Esophagus squamous epithelium (tissue), 5 donors: ENCODE measurements at regions not wholly inside any gene's neighbourhood (a gene's known extent, or its start where the extent isn't known, plus 50 kb on each side); places are given as distances from the start of the nearest gene placed in this dataset.
"Not testable (repeated sequence)": the region's sequence is repeated elsewhere in the genome, so short reads cannot be mapped to it uniquely, and the experiment has no call there.

Source experiments
- DNase-seq: peaks from one replicate; lab custom pipeline; 2025; lab: John Stamatoyannopoulos, UW
- H3K27ac ChIP-seq, 4 donors: fragments of 200-600 bp; sonication (generic); one replicate each; pipeline ENCODE4 v1.5.1; 2016 to 2019; ENCODE audit warnings: mild to moderate bottlenecking in 1 of 4
- H3K27me3 ChIP-seq, 4 donors: fragments of 200-600 bp; sonication (generic); 1 replicate in 3 of 4; 2 replicates in 1 of 4; pipeline versions ENCODE4 v1.5.1 to v1.6.0; 2017 to 2021; ENCODE audit warnings: antibody characterized with exemption in 1 of 4
- H3K36me3 ChIP-seq, 3 donors: fragments of 200-600 bp; sonication (generic); one replicate each; pipeline ENCODE4 v1.5.1; 2016 to 2019
- H3K4me1 ChIP-seq, 3 donors: fragments of 200-600 bp; sonication (generic); one replicate each; pipeline ENCODE4 v1.5.1; 2017 to 2019
- H3K4me3 ChIP-seq, 4 donors: fragments of 200-600 bp; sonication (generic); 1 replicate in 3 of 4; 2 replicates in 1 of 4; pipeline ENCODE4 v1.5.1; 2016 to 2019; ENCODE audit warnings: mild to moderate bottlenecking in 2 of 4, moderate library complexity in 1 of 4
- H3K9me3 ChIP-seq, 3 donors: fragments of 200-600 bp; sonication (generic); one replicate each; pipeline ENCODE4 v1.5.1; 2016 to 2019
- POLR2A ChIP-seq, 4 donors: fragments of 450-650 bp; IDR thresholded peaks; one replicate each; pipeline ENCODE4 v1.6.1; 2017; ENCODE audit warnings: antibody characterized with exemption in 4 of 4, mild to moderate bottlenecking in 4 of 4, moderate library complexity in 3 of 4
- WGBS, 2 donors: methylation state at CpG; one replicate each; pipeline ENCODE4 v1.1.5; 2018; 5-methylcytosine and 5-hydroxymethylcytosine counted together
- intact Hi-C: fragments of 100-400 bp; cut with DNase I; formaldehyde crosslinking; loops from one replicate; pipeline ENCODE4 v1.15.0; 2022
- TF ChIP-seq, protein P1 (sequence below), 6 experiments: fragments of 450-650 bp in 4 of 6; fragments of 200-600 bp in 2 of 6; sonication (generic) in 2 of 6; IDR thresholded peaks; one replicate each; pipeline ENCODE4 v1.5.1; 2016 to 2019; ENCODE audit warnings: antibody characterized with exemption in 6 of 6, mild to moderate bottlenecking in 4 of 6, moderate library complexity in 4 of 6
- donor health status: DM: yes; HTN: yes; CAD: no.

DNA sequence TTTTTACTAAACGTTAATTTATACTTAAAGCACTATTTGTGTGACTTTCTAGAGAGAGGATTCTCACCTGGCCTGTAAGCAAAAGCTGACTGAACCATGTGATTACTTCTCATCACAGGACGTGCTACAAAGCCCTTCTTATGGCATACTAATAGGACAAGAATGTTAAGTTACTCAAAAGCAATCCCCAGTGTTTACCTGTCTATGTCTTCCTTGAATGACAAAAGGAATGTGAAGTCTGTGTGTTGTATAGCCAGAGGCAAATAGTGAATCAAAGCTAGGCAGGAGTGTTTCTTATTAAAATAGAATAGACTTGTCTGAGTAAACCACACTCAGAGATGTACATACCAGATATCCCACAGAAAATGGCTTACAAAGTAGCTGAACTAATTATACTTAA, 1465.5 kb downstream of the SUCLG1 start:
- Histone ChIP-seq H3K27me3 (no peaks in the 10 kb centered on the region), H3K9me3 (no peaks in the 10 kb centered on the region), H3K4me3 (no peak overlapping the region), H3K4me1 (no peaks in the 10 kb centered on the region), H3K27ac (no peak overlapping the region), H3K36me3 (no peaks in the 10 kb centered on the region)
- no peak for TF ChIP-seq POLR2A (IDR thresholded peaks at IDR 0.05)
- TF ChIP-seq, protein P1, sequence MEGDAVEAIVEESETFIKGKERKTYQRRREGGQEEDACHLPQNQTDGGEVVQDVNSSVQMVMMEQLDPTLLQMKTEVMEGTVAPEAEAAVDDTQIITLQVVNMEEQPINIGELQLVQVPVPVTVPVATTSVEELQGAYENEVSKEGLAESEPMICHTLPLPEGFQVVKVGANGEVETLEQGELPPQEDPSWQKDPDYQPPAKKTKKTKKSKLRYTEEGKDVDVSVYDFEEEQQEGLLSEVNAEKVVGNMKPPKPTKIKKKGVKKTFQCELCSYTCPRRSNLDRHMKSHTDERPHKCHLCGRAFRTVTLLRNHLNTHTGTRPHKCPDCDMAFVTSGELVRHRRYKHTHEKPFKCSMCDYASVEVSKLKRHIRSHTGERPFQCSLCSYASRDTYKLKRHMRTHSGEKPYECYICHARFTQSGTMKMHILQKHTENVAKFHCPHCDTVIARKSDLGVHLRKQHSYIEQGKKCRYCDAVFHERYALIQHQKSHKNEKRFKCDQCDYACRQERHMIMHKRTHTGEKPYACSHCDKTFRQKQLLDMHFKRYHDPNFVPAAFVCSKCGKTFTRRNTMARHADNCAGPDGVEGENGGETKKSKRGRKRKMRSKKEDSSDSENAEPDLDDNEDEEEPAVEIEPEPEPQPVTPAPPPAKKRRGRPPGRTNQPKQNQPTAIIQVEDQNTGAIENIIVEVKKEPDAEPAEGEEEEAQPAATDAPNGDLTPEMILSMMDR (IDR thresholded peaks at IDR 0.05): no peak
- 33 to 38% methylated on average over 2 of the region's 2 CpGs for WGBS, 2 donors
- no peak for DNase-seq
- intact Hi-C loops: no loop called here

DNA sequence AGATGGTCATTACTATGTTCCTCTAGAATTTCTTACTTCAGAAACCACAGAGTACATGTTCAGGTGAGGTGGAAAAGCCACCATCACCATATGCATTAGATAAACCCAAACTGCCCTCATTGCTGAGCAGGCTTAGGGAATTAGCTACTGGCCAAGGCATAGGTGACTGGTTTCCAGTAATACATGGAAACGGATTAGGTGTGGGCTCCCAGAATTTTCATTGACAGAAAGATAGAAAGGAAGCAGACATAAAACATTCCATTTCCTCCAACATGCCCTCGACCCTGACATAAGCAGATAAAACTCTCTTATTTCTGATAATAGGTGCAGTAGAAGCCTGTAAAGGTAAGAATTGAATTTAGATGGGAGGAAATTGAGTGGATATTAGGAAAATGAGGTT, 1466.1 kb downstream of the SUCLG1 start:
- H3K4me3 ChIP-seq: no peak overlapping the region
- H3K4me1 ChIP-seq: no peaks in the 10 kb centered on the region
- TF ChIP-seq, protein P1 (IDR thresholded peaks at IDR 0.05): no peak
- TF ChIP-seq POLR2A (IDR thresholded peaks at IDR 0.05): no peak
- no peak for DNase-seq
- no peaks in the 10 kb centered on the region for H3K9me3 ChIP-seq
- H3K27me3 ChIP-seq: no peaks in the 10 kb centered on the region
- no peak overlapping the region for H3K27ac ChIP-seq
- intact Hi-C loops: no loop called here
- WGBS, 2 donors: 46 to 63% methylated on average over 2 of the region's 2 CpGs
- no peaks in the 10 kb centered on the region for H3K36me3 ChIP-seq

DNA sequence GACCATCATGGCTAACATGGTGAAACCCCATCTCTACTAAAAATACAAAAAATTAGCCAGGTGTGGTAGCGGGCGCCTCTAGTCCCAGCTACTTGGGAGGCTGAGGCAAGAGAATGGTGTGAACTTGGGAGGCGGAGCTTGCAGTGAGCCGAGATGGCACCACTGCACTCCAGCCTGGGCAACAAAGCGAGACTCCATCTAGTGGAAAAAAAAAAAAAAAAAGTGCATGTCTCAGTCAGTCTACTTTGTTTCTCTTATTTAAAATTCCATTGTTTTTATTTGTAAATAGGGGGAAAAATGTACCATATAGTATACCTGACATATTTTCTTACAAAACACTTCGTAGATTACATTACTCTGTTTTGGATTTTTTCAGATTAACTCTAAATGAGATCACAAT, 1471.4 kb downstream of the SUCLG1 start:
- H3K4me3 ChIP-seq, H3K27me3 ChIP-seq, DNase-seq, H3K4me1 ChIP-seq, H3K36me3 ChIP-seq, H3K9me3 ChIP-seq, H3K27ac ChIP-seq, intact Hi-C loops: not testable (repeated sequence)
- whole genome bisulfite sequencing, 2 donors: 85 to 89% methylated on average over 6 of the region's 6 CpGs

DNA sequence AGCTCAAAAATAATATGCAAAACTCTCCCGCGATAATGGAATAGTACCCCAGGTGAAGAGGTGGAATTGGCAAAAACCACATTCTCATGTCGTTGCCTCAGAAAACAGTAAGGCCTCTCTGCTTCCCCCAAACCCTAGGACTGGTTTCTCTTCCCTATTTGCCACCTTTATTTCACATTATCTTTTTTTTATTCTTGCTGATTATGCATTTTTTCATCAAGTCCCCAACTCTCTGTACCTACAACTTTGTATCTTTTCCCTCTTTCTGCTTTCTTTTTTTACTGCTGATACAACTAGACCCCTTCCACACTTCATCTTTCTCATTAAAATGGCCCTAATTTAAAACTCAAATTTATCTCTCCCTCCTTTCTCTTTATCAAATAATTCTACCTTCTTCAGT, 1472.2 kb downstream of the SUCLG1 start:
- no peak overlapping the region for H3K27ac ChIP-seq
- no peaks in the 10 kb centered on the region for H3K27me3 ChIP-seq
- TF ChIP-seq POLR2A (IDR thresholded peaks at IDR 0.05): no peak
- TF ChIP-seq, protein P1 (IDR thresholded peaks at IDR 0.05): no peak
- H3K4me3 ChIP-seq: no peak overlapping the region
- DNase-seq: no peak
- no peaks in the 10 kb centered on the region for H3K4me1 ChIP-seq
- intact Hi-C loops: no loop called here
- WGBS, 2 donors: 83 to 88% methylated on average over 3 of the region's 3 CpGs
- H3K9me3 ChIP-seq: peaks cover 0 to 7% (median 0%) of the 10 kb centered on the region in 3 donors
- H3K36me3 ChIP-seq: no peaks in the 10 kb centered on the region

DNA sequence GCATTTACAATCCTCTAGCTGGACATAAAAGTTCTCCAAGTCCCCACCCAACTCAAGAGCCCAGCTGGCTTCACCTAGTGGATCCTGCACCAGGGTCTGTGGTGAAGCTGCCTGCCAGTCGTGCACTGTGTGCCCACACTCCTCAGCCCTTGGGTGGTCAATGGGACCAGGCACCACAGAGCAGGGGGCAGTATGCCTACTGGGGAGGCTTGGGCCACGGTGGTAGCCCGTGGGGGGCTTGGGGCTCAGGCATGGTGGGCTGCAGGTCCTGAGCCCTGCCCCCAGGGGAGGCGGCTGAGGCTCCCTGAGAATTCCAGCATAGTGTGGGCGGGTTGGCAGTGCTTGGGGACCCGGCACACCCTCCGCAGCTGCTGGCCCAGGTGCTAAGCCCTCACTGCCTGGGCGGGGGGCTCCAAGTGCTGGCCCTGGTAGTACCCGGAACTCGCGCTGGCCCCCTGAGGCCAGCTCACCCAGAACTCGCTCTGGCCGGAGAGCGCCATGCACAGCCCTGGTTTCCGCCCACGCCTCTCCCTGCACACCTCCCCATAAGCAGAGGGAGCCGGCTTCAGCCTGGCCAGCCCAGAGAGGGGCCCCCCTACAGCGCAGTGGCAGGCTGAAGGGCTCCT, 1473.4 kb downstream of the SUCLG1 start:
- DNase-seq: no peak
- H3K4me1 ChIP-seq: no peaks in the 10 kb centered on the region
- H3K4me3 ChIP-seq: no peak overlapping the region
- 80% methylated on average over 1 of the region's 18 CpGs; no CpG with 5 or more reads in 1 of the 2 donors for WGBS, 2 donors
- H3K27ac ChIP-seq: no peak overlapping the region
- intact Hi-C loops: no loop called here
- no peaks in the 10 kb centered on the region for H3K27me3 ChIP-seq
- peaks cover 0 to 7% (median 4%) of the 10 kb centered on the region in 3 donors for H3K9me3 ChIP-seq
- no peaks in the 10 kb centered on the region for H3K36me3 ChIP-seq
- no peak for TF ChIP-seq POLR2A (IDR thresholded peaks at IDR 0.05)
- TF ChIP-seq, protein P1 (IDR thresholded peaks at IDR 0.05): no peak

DNA sequence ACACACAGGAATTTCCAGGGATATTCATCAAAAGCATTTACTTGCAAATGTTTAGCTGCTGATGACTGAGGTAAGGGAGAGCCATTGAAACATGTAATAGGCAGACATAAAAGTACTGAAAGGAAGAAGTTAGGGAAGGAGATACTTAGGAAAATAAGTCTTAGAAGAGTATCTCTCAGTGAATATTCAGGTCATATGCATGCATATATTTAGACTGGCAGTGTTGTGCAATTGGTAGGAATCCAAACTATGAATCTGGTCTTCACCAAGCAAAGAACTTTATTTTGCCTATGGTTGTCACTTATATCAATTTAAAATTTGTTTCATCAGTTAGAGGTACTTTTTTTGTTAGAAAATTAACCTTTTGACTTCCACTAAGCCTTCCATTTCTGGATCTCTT, 1490.7 kb downstream of the SUCLG1 start:
- H3K27ac ChIP-seq: no peak overlapping the region
- H3K27me3 ChIP-seq: no peaks in the 10 kb centered on the region
- H3K4me3 ChIP-seq: no peak overlapping the region
- DNase-seq: no peak
- no peaks in the 10 kb centered on the region for H3K9me3 ChIP-seq
- H3K36me3 ChIP-seq: no peaks in the 10 kb centered on the region
- intact Hi-C loops: no loop called here
- TF ChIP-seq, protein P1 (IDR thresholded peaks at IDR 0.05): no peak
- no peak for TF ChIP-seq POLR2A (IDR thresholded peaks at IDR 0.05)
- H3K4me1 ChIP-seq: no peaks in the 10 kb centered on the region
